ENCODE measurements at regions not wholly inside any gene's neighbourhood (a gene's known extent, or its start where the extent isn't known, plus 50 kb on each side); places are given as distances from the start of the nearest gene placed in this dataset.
"Not testable (repeated sequence)": the region's sequence is repeated elsewhere in the genome, so short reads cannot be mapped to it uniquely, and the experiment has no call there.

- 31% methylated on average over 2 of the region's 2 CpGs for WGBS
- Histone ChIP-seq H3K9me3 (no peaks in the 10 kb centered on the region), H3K27me3 (no peaks in the 10 kb centered on the region), H3K36me3 (no peaks in the 10 kb centered on the region), H3K4me3 (no peak overlapping the region), H3K4me1 (peaks cover 0 to 17% (median 13%) of the 10 kb centered on the region in 4 donors), H3K27ac (replicated peaks in 1 of 4) (peak overlapping the region in 2 of 4 donors; percentile 0 to 32)
- no peak for TF ChIP-seq POLR2A (IDR thresholded peaks at IDR 0.05; ENCODE audit: low read depth)
- TF ChIP-seq EP300 (IDR thresholded peaks at IDR 0.05): no peak
- no peak for TF ChIP-seq POLR2AphosphoS5 (IDR thresholded peaks at IDR 0.05)
- no peak for TF ChIP-seq CTCF (IDR thresholded peaks at IDR 0.05)
- DNase-seq (ENCODE audit: extremely low spot score): no peak
- intact Hi-C loops (cut with DNase I): no loop called here
Measured at GRCh38 chr18:44580159-44580558, 100.5 kb upstream of the SETBP1 start.

- intact Hi-C loops (cut with DNase I); H3K27ac ChIP-seq (replicated peaks in 1 of 4); H3K4me3 ChIP-seq; H3K27me3 ChIP-seq; H3K36me3 ChIP-seq; DNase-seq (ENCODE audit: extremely low spot score); H3K9me3 ChIP-seq: not testable (repeated sequence)
- H3K4me1 ChIP-seq: peaks cover 0 to 17% (median 13%) of the 10 kb centered on the region in 4 donors
- no CpG with 5 or more reads among the region's 28 CpGs for WGBS
Measured at GRCh38 chr18:44580782-44581181, 99.9 kb upstream of the SETBP1 start.

DNA sequence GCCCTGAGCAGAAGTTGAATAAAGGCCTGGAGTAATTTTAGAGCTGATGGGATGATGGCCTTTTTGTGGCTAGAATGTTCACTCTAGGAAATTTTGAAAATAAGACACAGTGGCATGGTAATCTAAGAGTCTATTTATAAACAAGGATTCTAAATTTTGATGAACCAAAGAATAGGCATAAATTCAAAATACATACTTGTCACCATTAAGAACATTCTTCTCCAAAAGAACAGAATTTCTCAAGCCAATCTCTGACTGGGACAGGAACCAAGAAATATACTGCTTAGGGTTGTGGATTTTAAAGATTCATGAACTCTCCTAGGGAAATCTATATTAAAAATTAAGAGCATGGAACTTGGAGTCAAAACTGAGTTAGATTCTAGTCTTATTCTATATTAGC lies 98.2 kb upstream of the SETBP1 start:
- H3K27me3 ChIP-seq: no peaks in the 10 kb centered on the region
- peaks cover 0 to 22% (median 16%) of the 10 kb centered on the region in 4 donors for H3K4me1 ChIP-seq
- intact Hi-C loops (cut with DNase I): no loop called here
- no peak overlapping the region for H3K4me3 ChIP-seq
- H3K9me3 ChIP-seq: no peaks in the 10 kb centered on the region
- TF ChIP-seq POLR2A (IDR thresholded peaks at IDR 0.05; ENCODE audit: low read depth) (no peak), CTCF (IDR thresholded peaks at IDR 0.05) (no peak), POLR2AphosphoS5 (IDR thresholded peaks at IDR 0.05) (no peak), EP300 (IDR thresholded peaks at IDR 0.05) (no peak)
- H3K36me3 ChIP-seq: no peaks in the 10 kb centered on the region
- H3K27ac ChIP-seq (replicated peaks in 1 of 4): no peak overlapping the region
- no peak for DNase-seq (ENCODE audit: extremely low spot score)

DNA sequence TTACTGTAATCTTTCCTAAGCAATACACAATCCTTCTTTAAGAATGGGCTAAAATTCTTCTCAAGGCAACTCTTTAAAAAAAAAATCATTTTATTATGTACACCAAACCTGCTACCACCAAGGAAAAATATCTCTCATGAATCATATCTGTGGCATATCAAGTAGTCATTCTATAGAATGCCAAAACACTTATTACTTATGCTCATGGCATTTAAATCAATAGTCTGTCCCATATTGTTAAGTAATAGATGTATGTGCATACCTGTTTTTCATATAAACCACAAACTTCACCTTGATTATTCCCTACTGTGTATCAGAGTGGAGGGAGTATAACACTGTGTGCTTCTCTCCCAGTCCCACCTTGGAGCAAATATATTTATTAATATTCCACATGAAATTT lies 95.8 kb upstream of the SETBP1 start:
- H3K9me3 ChIP-seq: no peaks in the 10 kb centered on the region
- no peaks in the 10 kb centered on the region for H3K36me3 ChIP-seq
- no peak overlapping the region for H3K4me3 ChIP-seq
- intact Hi-C loops (cut with DNase I): no loop called here
- H3K27me3 ChIP-seq: no peaks in the 10 kb centered on the region
- DNase-seq (ENCODE audit: extremely low spot score): no peak
- no peak overlapping the region for H3K27ac ChIP-seq (replicated peaks in 1 of 4)
- H3K4me1 ChIP-seq: peaks cover 0 to 38% (median 32%) of the 10 kb centered on the region in 4 donors
- no peak for TF ChIP-seq CTCF (IDR thresholded peaks at IDR 0.05)
- TF ChIP-seq EP300 (IDR thresholded peaks at IDR 0.05): no peak
- TF ChIP-seq POLR2A (IDR thresholded peaks at IDR 0.05; ENCODE audit: low read depth): no peak
- no peak for TF ChIP-seq POLR2AphosphoS5 (IDR thresholded peaks at IDR 0.05)

DNA sequence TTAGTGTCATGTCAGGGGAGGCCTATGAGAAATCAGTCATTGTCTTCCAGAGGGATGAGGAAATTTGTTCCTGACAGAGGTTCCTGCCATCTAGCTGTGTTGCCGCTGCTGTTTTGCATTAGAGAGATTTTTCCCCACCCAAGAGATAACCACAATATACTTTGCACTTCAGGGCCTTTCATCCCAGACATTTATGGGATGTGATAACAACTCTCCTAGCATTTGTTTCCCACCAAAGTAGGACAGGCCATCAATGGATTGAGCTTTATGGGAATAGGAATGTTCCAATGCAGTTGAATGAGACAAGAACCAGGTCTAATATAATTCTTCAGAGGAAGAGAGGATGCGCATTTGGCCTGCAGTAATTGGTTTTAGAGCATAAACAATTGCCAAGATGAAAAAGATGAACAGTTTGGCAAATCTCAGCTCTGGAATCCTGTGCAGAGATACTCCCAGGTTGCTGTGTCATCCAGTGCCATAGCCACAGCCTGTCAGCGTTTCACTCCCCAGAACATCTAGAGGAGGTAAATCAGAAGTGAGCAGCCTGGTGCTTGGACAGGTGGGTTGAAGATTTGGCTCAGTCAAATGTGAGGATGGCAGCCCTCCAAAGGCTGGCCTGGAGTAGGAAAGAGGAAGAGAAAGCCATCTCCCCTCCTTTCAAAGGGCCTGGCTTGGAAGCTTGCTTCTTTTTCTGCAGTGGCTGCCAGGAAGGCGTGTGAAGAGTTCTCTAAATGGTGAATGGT lies 93.7 kb upstream of the SETBP1 start:
- no peak for DNase-seq (ENCODE audit: extremely low spot score)
- intact Hi-C loops (cut with DNase I): no loop called here
- WGBS: 73% methylated on average over 4 of the region's 4 CpGs
- H3K9me3 ChIP-seq: no peaks in the 10 kb centered on the region
- H3K27me3 ChIP-seq: no peaks in the 10 kb centered on the region
- no peak overlapping the region for H3K4me3 ChIP-seq
- H3K27ac ChIP-seq (replicated peaks in 1 of 4): peak overlapping the region; percentile 3 to 44 (median 32)
- H3K36me3 ChIP-seq: no peaks in the 10 kb centered on the region
- TF ChIP-seq CTCF (IDR thresholded peaks at IDR 0.05) (no peak), EP300 (IDR thresholded peaks at IDR 0.05) (no peak), POLR2A (IDR thresholded peaks at IDR 0.05; ENCODE audit: low read depth) (no peak), POLR2AphosphoS5 (IDR thresholded peaks at IDR 0.05) (no peak)
- peaks cover 0 to 51% (median 40%) of the 10 kb centered on the region in 4 donors for H3K4me1 ChIP-seq
